ENCODE measurements at regions not wholly inside any gene's neighbourhood (a gene's known extent, or its start where the extent isn't known, plus 50 kb on each side); places are given as distances from the start of the nearest gene placed in this dataset.

DNA sequence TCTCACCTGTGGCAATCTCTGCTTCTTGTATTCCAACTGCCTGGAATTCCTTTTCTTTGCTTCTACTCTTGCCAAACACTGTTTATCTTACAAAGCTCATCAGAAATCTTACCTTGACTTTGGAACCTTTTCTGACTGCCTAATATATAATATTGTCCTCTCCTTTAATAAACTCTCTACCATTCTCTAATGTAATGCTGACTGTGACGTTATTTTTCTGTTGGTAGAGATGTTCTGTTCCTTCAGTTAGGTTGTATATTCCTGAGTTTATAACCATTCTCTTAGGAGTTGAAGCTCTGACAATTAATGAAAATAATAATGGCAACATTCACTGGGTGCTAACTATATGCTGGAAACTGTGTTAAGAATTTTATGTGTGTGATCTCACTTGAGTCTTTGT is 188.8 kb upstream of the ATP10B start:
- TF ChIP-seq, protein P1, sequence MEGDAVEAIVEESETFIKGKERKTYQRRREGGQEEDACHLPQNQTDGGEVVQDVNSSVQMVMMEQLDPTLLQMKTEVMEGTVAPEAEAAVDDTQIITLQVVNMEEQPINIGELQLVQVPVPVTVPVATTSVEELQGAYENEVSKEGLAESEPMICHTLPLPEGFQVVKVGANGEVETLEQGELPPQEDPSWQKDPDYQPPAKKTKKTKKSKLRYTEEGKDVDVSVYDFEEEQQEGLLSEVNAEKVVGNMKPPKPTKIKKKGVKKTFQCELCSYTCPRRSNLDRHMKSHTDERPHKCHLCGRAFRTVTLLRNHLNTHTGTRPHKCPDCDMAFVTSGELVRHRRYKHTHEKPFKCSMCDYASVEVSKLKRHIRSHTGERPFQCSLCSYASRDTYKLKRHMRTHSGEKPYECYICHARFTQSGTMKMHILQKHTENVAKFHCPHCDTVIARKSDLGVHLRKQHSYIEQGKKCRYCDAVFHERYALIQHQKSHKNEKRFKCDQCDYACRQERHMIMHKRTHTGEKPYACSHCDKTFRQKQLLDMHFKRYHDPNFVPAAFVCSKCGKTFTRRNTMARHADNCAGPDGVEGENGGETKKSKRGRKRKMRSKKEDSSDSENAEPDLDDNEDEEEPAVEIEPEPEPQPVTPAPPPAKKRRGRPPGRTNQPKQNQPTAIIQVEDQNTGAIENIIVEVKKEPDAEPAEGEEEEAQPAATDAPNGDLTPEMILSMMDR (IDR thresholded peaks at IDR 0.05; ENCODE audit: extremely low read depth, insufficient read depth, missing control alignments) = no peak
- DNase-seq (ENCODE audit: low spot score) = no peak
- in situ Hi-C loops (cut with MboI; ENCODE audit: low pct_unique_long_range_greater_than_20kb, low sequenced_read_pairs, unreplicated experiment) = no loop called here

GRCh38 chr5:161036296-161036695 is 184.3 kb upstream of the ATP10B start:
- in situ Hi-C loops (cut with MboI; ENCODE audit: low pct_unique_long_range_greater_than_20kb, low sequenced_read_pairs, unreplicated experiment) = no loop called here

GRCh38 chr5:161034451-161034850 is 182.4 kb upstream of the ATP10B start:
- TF ChIP-seq, protein P1 (IDR thresholded peaks at IDR 0.05; ENCODE audit: extremely low read depth, insufficient read depth, missing control alignments) = no peak
- in situ Hi-C loops (cut with MboI; ENCODE audit: low pct_unique_long_range_greater_than_20kb, low sequenced_read_pairs, unreplicated experiment) = no loop called here
- no peak for DNase-seq (ENCODE audit: low spot score)

More at GRCh38 chr5:161036296-161036695, 184.3 kb upstream of the ATP10B start:
- DNase-seq (ENCODE audit: low spot score) = no peak
- TF ChIP-seq, protein P1 (IDR thresholded peaks at IDR 0.05; ENCODE audit: extremely low read depth, insufficient read depth, missing control alignments) = no peak

DNA sequence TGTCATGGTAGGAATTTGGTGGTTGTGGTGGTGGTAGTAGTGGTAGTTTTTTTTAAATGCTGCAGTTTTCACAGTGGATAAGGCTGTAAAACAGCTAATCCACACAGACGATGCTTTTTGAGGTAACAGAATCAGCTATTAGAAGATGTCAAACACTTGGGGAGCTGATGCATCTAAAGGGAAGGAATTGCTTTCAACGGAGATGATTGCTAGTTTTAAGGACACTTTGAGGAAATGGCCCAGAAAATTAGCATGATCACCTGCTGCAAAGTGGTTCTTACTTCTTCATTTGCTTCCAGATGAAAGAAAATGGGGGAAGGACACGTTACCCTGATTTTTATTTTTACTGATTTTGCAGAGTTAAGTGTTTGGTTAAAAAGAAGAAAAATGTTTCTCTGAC is 178.2 kb upstream of the ATP10B start:
- TF ChIP-seq, protein P1 (IDR thresholded peaks at IDR 0.05; ENCODE audit: extremely low read depth, insufficient read depth, missing control alignments) = no peak
- in situ Hi-C loops (cut with MboI; ENCODE audit: low pct_unique_long_range_greater_than_20kb, low sequenced_read_pairs, unreplicated experiment) = no loop called here
- DNase-seq (ENCODE audit: low spot score) = no peak

DNA sequence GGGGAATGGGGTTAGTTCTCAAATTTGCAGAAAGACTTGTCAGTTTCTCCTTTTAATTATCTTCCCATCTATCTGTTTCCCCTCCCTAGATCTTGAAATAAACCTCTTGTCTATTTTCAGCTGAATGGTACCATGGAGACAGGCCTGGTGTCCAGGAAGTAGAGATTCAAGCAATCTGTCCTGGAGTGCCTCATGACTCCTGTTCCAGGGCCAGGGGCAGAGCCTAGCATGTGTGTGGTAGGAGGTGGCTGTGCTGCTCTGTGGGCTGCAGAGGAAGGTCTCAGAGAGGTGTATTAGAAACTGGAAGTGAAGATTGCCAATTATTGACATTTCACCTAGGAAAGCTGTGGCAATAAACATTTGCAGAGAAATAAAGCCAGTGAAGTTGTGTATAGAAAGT is 175.8 kb upstream of the ATP10B start:
- TF ChIP-seq, protein P1 (IDR thresholded peaks at IDR 0.05; ENCODE audit: extremely low read depth, insufficient read depth, missing control alignments) = no peak
- no peak for DNase-seq (ENCODE audit: low spot score)
- in situ Hi-C loops (cut with MboI; ENCODE audit: low pct_unique_long_range_greater_than_20kb, low sequenced_read_pairs, unreplicated experiment) = no loop called here

DNA sequence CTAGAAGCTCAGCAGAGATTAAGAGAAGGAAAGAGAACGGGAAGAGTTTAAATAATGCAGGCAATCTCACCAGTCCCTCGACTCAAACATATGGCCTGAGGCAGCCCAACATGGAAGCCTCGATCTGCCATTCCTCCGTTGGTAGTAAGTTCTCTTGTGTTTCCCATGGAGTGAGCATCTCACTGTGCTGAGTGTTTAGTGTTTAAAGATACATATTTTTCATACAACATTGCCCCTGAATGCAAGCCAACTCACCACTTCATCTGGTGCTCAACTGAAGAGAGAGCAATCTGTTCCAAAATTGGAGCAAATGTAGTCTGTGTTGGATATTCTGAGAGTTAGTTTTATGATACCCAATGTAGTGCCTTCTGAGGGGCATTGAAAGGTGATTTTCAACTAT is 171.5 kb upstream of the ATP10B start:
- in situ Hi-C loops (cut with MboI; ENCODE audit: low pct_unique_long_range_greater_than_20kb, low sequenced_read_pairs, unreplicated experiment) = no loop called here
- TF ChIP-seq, protein P1 (IDR thresholded peaks at IDR 0.05; ENCODE audit: extremely low read depth, insufficient read depth, missing control alignments) = no peak
- DNase-seq (ENCODE audit: low spot score) = no peak

GRCh38 chr5:161022151-161022550 is 170.1 kb upstream of the ATP10B start:
- in situ Hi-C loops (cut with MboI; ENCODE audit: low pct_unique_long_range_greater_than_20kb, low sequenced_read_pairs, unreplicated experiment) = no loop called here
- no peak for DNase-seq (ENCODE audit: low spot score)
- TF ChIP-seq, protein P1 (IDR thresholded peaks at IDR 0.05; ENCODE audit: extremely low read depth, insufficient read depth, missing control alignments) = no peak

Measured in GM13977 (cell line).